Caco-2 (cell line): ENCODE measurements at regions not wholly inside any gene's neighbourhood (a gene's known extent, or its start where the extent isn't known, plus 50 kb on each side); places are given as distances from the start of the nearest gene placed in this dataset.
"Not testable (repeated sequence)": the region's sequence is repeated elsewhere in the genome, so short reads cannot be mapped to it uniquely, and the experiment has no call there.

Experiments used
- BruUV-seq: library from RNA; stranded (reverse); fragments of 400-500 nt; replicated peaks from 2 replicates; lab custom pipeline; 2021; lab: Mats Ljungman, UMichigan
- CTCF ChIA-PET: fragments of 300-600 bp; sonication (Branson Sonifier 250); formaldehyde crosslinking; loops from one replicate; lab custom pipeline; 2022; ENCODE audit warnings: antibody characterized with exemption; lab: Charles Lee
- POLR2A ChIA-PET: fragments of 300-600 bp; sonication (Branson Sonifier 250); formaldehyde crosslinking; loops from one replicate; lab custom pipeline; 2022; ENCODE audit warnings: antibody characterized with exemption; lab: Charles Lee
- DNase-seq, 2 experiments: peaks; one replicate each; pipeline versions ENCODE4 v3.0.0 to v3.0.0-alpha.2; 2020 to 2022
- H3K27me3 ChIP-seq: replicated peaks from 2 replicates; pipeline ENCODE4 v1.6.0; 2011; ENCODE audit warnings: low read length; ENCODE audit not compliant: control insufficient read depth, insufficient read depth
- H3K36me3 ChIP-seq: 2 replicates; pipeline ENCODE4 v1.5.1; 2011; ENCODE audit warnings: low read length; ENCODE audit not compliant: control insufficient read depth, insufficient read depth
- H3K4me1 ChIP-seq: fragments of 250-450 bp; sonication (Bioruptor Pico); 2 replicates; pipeline ENCODE4 v1.5.1; 2020; ENCODE audit warnings: mild to moderate bottlenecking
- H3K4me3 ChIP-seq: 2 replicates; pipeline ENCODE4 v1.5.1; 2011; ENCODE audit warnings: low read depth, mild to moderate bottlenecking, control low read depth, low read length
- H3K9me3 ChIP-seq: fragments of 250-450 bp; sonication (Bioruptor Pico); 2 replicates; pipeline ENCODE4 v1.5.1; 2020; ENCODE audit warnings: mild to moderate bottlenecking, moderate library complexity
- H3K27ac Mint-ChIP-seq: one replicate; pipeline ENCODE4 v1.8.0; 2022; ENCODE audit warnings: mixed read lengths; ENCODE audit not compliant: unreplicated experiment
- H3K27me3 Mint-ChIP-seq: one replicate; pipeline ENCODE4 v1.8.0; 2022; ENCODE audit warnings: mixed read lengths; ENCODE audit not compliant: insufficient read depth, unreplicated experiment
- H3K36me3 Mint-ChIP-seq: one replicate; pipeline ENCODE4 v1.8.0; 2022; ENCODE audit warnings: mild to moderate bottlenecking, mixed read lengths; ENCODE audit not compliant: insufficient read depth, unreplicated experiment
- H3K4me1 Mint-ChIP-seq: one replicate; pipeline ENCODE4 v1.8.0; 2022; ENCODE audit warnings: low read depth, mixed read lengths; ENCODE audit not compliant: unreplicated experiment
- H3K4me3 Mint-ChIP-seq: one replicate; pipeline ENCODE4 v1.8.0; 2022; ENCODE audit warnings: mild to moderate bottlenecking, moderate library complexity, mixed read lengths; ENCODE audit not compliant: unreplicated experiment
- H3K9me3 Mint-ChIP-seq: one replicate; pipeline ENCODE4 v1.8.0; 2022; ENCODE audit warnings: mixed read lengths; ENCODE audit not compliant: unreplicated experiment
- intact Hi-C: fragments of 100-400 bp; cut with micrococcal nuclease; formaldehyde crosslinking; loops from one replicate; pipeline ENCODE4 v1.10.0; 2022; ENCODE audit not compliant: unreplicated experiment
- TF ChIP-seq, protein P1 (sequence below), 2 experiments: fragments of 200-600 bp in 1 of 2; IDR thresholded peaks; 1 replicate in 1 of 2; 2 replicates in 1 of 2; pipeline versions ENCODE4 v1.5.1 to v1.8.0; 2011 to 2022; ENCODE audit warnings: antibody characterized with exemption in 1 of 2, control low read depth in 1 of 2, inconsistent platforms in 1 of 2, low read depth in 1 of 2, low read length in 1 of 2, mild to moderate bottlenecking in 1 of 2, moderate library complexity in 1 of 2; ENCODE audit not compliant: insufficient read depth in 1 of 2, severe bottlenecking in 1 of 2, unreplicated experiment in 1 of 2

DNA sequence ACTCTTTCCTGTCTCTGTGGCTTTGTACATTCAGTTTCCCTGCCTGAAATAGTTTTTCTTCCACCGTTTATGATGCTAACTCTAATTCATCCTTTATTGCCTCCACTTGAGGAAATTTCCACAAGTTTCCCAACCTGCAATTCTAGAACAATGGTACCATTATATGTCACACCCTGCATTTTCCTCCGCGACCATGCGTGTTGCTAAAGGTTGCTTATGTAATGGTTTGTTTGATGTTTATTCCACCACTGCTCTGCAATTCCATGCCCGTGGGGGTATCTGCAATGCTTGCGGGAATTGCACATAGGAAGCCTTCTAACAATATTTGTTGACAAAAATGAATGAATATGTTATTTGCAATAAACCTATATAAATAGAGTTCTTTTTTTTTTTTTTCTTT, 69.5 kb upstream of the ST8SIA6 start:
- Mint-ChIP-seq H3K36me3 (no peaks in the 10 kb centered on the region), H3K27ac (no peak overlapping the region), H3K4me1 (peaks cover 15% of the 10 kb centered on the region), H3K27me3 (no peaks in the 10 kb centered on the region), H3K9me3 (peaks cover 18% of the 10 kb centered on the region), H3K4me3 (no peak overlapping the region)
- Histone ChIP-seq H3K4me1 (no peaks in the 10 kb centered on the region), H3K36me3 (no peaks in the 10 kb centered on the region), H3K4me3 (no peak overlapping the region), H3K9me3 (no peaks in the 10 kb centered on the region), H3K27me3 (no peaks in the 10 kb centered on the region)
- TF ChIP-seq, protein P1, sequence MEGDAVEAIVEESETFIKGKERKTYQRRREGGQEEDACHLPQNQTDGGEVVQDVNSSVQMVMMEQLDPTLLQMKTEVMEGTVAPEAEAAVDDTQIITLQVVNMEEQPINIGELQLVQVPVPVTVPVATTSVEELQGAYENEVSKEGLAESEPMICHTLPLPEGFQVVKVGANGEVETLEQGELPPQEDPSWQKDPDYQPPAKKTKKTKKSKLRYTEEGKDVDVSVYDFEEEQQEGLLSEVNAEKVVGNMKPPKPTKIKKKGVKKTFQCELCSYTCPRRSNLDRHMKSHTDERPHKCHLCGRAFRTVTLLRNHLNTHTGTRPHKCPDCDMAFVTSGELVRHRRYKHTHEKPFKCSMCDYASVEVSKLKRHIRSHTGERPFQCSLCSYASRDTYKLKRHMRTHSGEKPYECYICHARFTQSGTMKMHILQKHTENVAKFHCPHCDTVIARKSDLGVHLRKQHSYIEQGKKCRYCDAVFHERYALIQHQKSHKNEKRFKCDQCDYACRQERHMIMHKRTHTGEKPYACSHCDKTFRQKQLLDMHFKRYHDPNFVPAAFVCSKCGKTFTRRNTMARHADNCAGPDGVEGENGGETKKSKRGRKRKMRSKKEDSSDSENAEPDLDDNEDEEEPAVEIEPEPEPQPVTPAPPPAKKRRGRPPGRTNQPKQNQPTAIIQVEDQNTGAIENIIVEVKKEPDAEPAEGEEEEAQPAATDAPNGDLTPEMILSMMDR (IDR thresholded peaks at IDR 0.05; ENCODE audit: insufficient read depth in 1 of 2, low read depth in 1 of 2, low read length in 1 of 2, severe bottlenecking in 1 of 2, unreplicated experiment in 1 of 2), result no peak
- CTCF ChIA-PET, result no interaction called here
- BruUV-seq, result no TSS peak
- POLR2A ChIA-PET, result no interaction called here
- no peak for DNase-seq
- intact Hi-C loops, result no loop called here

DNA sequence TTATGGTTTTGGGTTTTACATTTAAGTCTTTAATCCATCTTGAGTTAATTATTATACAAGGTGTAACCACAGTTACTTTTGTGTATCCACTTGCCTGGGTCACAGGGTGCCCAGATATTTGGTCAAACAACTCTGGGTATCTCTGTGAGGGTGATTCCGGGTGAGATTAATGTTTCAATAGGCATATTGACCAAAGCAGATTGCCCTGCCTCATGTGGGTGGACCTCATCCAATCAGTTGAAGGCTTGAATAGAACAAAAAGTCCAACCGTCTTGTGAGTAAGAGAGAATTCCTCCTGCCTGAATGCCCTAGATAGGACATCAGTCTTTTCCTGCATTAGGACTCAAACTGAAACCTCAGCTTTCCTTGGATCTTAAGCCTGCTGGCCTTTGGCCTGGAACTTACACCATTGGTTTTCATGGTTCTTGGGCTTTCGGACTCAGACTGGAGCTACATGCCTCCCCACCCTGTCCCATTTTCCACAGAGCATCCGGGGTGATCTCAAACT, 68.9 kb upstream of the ST8SIA6 start:
- BruUV-seq, result no TSS peak
- Mint-ChIP-seq H3K27me3 (peaks cover 2% of the 10 kb centered on the region), H3K27ac (no peak overlapping the region), H3K4me1 (peaks cover 15% of the 10 kb centered on the region), H3K9me3 (peaks cover 18% of the 10 kb centered on the region), H3K4me3 (no peak overlapping the region), H3K36me3 (no peaks in the 10 kb centered on the region)
- TF ChIP-seq, protein P1 (IDR thresholded peaks at IDR 0.05; ENCODE audit: insufficient read depth in 1 of 2, low read depth in 1 of 2, low read length in 1 of 2, severe bottlenecking in 1 of 2, unreplicated experiment in 1 of 2), result no peak
- intact Hi-C loops, result no loop called here
- no peaks in the 10 kb centered on the region for H3K27me3 ChIP-seq
- no peak for DNase-seq
- ChIA-PET CTCF (no interaction called here), POLR2A (no interaction called here)
- H3K4me1 ChIP-seq, result no peaks in the 10 kb centered on the region
- H3K9me3 ChIP-seq, result no peaks in the 10 kb centered on the region
- H3K4me3 ChIP-seq, result no peak overlapping the region
- H3K36me3 ChIP-seq, result no peaks in the 10 kb centered on the region

DNA sequence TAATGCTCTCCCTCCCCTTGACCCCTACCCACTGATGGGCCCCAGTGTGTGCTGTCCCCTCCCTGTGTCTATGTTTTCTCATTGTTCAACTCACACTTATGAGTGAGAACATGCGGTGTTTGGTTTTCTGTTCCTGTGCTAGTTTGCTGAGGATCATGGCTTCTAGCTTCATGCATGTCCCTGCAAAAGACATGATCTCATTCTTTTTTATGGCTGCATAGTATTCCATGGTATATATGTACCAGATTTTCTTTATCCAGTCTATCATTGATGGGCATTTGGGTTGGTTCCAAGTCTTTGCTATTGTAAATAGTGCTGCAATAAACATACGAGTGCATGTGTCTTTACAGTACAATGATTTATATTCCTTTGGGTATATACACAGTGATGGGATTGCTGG, 67.9 kb upstream of the ST8SIA6 start:
- H3K4me1 ChIP-seq, H3K27ac Mint-ChIP-seq, H3K4me3 ChIP-seq, H3K9me3 ChIP-seq, POLR2A ChIA-PET, H3K4me1 Mint-ChIP-seq, H3K27me3 Mint-ChIP-seq, CTCF ChIA-PET, H3K36me3 ChIP-seq, H3K36me3 Mint-ChIP-seq, H3K27me3 ChIP-seq, H3K4me3 Mint-ChIP-seq, DNase-seq, intact Hi-C loops, BruUV-seq: not testable (repeated sequence)
- peaks cover 11% of the 10 kb centered on the region for H3K9me3 Mint-ChIP-seq

DNA sequence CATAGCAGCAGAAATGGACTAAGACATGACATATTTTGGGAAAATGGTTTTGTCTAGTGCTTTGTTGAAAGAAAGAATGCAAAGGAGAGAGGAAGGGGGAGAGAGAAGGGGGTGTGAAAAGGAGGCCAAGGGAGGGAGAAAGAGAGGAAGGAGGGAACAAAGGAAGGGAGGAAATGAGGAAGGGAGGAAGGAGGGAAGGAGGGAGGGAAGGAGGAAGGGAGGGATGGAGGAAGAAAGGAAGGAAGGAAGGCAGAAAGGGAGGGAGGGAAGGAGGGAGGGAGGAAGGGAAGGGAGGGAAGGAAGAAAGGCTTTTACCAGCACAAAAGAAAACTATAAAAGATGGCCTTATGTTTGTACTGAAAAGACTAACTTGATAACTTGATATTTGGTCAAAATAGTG, 65.1 kb upstream of the ST8SIA6 start:
- intact Hi-C loops, result no loop called here
- H3K27me3 Mint-ChIP-seq, result peaks cover 2% of the 10 kb centered on the region

More for the DNA sequence above, 65.1 kb upstream of the ST8SIA6 start:
- TF ChIP-seq, protein P1 (IDR thresholded peaks at IDR 0.05; ENCODE audit: insufficient read depth in 1 of 2, low read depth in 1 of 2, low read length in 1 of 2, severe bottlenecking in 1 of 2, unreplicated experiment in 1 of 2), result no peak
- no peaks in the 10 kb centered on the region for H3K4me1 ChIP-seq
- no peak for DNase-seq
- Mint-ChIP-seq H3K4me1 (peaks cover 6% of the 10 kb centered on the region), H3K36me3 (no peaks in the 10 kb centered on the region), H3K4me3 (no peak overlapping the region), H3K27ac (no peak overlapping the region), H3K9me3 (peaks cover 9% of the 10 kb centered on the region)
- no peaks in the 10 kb centered on the region for H3K36me3 ChIP-seq
- POLR2A ChIA-PET, result no interaction called here
- no peaks in the 10 kb centered on the region for H3K9me3 ChIP-seq
- BruUV-seq, result no TSS peak
- no peaks in the 10 kb centered on the region for H3K27me3 ChIP-seq
- CTCF ChIA-PET, result no interaction called here
- H3K4me3 ChIP-seq, result no peak overlapping the region
